ENCODE measurements at regions not wholly inside any gene's neighbourhood (a gene's known extent, or its start where the extent isn't known, plus 50 kb on each side); places are given as distances from the start of the nearest gene placed in this dataset.

DNA sequence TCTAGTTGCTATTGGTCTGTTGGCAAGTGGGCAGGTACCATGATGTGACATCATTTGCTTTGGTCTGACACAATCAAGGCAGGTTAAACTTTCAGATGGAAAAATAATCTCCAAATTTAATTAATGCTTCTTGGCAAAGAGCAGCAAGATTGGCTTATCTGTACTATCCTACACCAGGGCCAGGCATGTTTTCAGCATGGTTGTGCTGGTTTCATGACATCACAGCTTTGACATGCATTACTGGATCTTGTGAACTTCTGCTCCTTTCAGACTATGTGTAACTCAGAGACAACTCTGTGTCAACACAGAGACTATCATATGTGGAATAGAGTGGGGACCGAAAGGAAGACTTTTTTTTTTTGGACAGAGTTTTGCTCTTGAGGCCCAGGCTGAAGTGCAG lies 520.5 kb downstream of the TDRD15 start:
- ATAC-seq = no peak

GRCh38 chr2:21646345-21646744 lies 522.6 kb downstream of the TDRD15 start:
- ATAC-seq = no peak

- ATAC-seq = no peak
Observed at GRCh38 chr2:21650569-21650968, 526.8 kb downstream of the TDRD15 start.

GRCh38 chr2:21655136-21655535 lies 531.4 kb downstream of the TDRD15 start:
- ATAC-seq = no peak

- ATAC-seq = no peak
Observed at GRCh38 chr2:21656330-21657075, 532.7 kb downstream of the TDRD15 start.

GRCh38 chr2:21657445-21657844 lies 533.7 kb downstream of the TDRD15 start:
- ATAC-seq = no peak

DNA sequence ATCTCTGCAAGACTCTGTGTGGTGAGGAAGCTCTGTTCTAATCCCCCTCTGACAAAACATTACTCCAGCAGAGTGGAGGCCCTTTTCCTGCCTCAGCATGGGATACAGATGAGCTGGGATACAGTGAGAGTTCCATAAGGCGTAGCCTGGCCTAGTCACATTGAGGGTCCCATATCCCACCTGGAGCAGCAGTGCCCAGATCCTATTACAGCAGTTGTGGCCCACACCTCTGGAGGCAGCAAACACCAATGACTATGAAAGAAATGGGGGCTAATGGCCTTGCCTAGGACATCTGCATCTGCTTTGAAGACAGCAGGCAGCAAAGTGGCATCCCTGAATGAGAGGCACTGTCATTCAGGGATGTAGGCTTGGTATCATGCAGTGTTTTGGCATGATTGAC lies 534.5 kb downstream of the TDRD15 start:
- ATAC-seq = no peak

DNA sequence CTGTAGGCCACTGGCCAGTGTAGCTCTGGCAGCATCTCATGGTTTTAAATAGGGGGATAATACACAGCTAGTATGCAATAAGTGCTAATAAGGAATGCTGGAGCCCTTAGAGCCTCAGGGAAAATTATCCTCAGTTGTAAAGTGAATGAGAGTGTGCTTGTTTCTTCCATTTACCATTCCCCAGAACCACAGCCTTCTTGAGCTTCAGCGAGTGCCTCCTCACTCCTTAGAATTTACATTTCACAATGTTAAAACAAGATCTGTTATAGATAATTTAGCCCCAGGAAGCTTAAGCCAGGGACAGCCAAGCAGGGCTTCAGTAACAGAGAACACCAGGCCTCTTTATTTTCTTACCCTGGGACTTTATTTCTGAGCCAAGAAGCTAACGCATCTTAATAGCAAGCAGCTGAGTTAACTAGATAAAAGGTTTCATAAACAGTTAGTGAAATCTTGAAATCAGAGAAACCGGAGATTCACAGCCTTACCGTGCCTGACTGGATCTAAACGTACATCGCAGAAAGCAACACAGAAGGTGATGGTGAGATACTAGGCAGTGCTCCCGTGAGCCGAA lies 535.2 kb downstream of the TDRD15 start:
- ATAC-seq = no peak

- ATAC-seq = no peak
Observed at GRCh38 chr2:21664083-21664482, 540.3 kb downstream of the TDRD15 start.

DNA sequence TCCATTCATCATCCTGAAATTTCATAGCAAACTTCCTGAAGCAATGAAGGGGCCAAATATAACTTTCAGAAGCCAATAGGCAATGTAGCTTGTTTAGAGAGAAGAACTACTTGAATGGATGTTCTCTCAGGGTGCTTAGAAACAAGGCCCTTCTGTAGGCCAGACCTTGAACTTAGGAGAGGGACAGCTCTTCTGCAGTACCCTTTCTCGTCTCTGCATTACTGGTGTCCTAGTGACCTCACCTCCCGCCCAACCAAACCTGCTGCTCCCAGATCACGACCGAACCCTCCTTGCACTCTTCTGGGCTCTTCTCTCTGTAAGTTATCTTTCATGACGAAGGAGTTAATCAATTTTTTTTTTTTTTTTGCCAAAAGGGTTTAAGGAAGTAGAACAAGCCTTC lies 543.9 kb downstream of the TDRD15 start:
- no peak for ATAC-seq

DNA sequence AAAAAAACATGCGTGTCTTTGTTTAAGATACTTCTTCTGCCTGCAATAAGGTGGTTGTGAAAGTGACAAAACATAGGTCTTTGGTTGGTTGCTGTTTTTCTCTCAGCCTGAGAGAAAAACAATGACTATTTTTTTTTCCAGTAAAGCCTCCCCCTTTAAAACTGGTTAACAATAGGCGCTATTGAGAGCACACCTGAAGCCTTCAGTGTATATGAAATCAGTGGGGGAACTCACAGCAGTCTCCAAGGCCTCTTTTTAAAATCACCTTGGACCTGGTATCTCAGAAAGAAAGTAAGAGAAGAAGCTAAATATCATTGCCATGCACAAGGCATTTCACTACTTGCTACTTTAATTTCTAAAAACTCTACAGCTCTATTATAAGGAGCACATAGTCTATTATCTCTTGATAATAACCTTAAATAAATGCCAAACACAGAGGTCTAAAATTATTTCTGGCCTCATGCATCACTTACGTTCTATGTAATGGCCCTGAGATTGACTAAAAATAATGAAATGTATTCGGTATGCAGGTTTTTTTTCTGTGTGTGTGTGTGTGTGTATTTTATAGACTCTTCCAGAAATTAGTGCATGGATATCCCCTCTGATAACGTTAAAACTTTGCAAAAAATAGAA lies 544.4 kb downstream of the TDRD15 start:
- ATAC-seq = no peak

- ATAC-seq = no peak
Observed at GRCh38 chr2:21676041-21676440, 552.3 kb downstream of the TDRD15 start.

DNA sequence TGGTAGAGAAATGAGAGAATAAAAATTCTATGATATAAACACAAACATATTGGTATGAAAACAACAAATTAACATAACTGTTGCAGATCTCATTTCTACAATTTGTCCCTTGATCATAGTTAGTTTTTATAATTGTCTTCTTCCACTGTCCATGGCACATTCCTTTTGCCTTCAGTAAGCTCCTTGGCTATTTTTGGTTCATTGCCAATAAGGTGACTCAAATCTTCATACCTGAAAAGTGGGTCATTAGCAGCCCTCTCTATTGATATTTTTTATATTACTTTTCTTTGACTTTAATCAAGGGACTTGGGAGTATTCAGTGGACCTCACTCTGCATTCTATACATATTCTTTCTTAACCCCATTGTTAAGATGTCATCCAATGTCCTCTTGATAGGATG lies 552.9 kb downstream of the TDRD15 start:
- no peak for ATAC-seq

DNA sequence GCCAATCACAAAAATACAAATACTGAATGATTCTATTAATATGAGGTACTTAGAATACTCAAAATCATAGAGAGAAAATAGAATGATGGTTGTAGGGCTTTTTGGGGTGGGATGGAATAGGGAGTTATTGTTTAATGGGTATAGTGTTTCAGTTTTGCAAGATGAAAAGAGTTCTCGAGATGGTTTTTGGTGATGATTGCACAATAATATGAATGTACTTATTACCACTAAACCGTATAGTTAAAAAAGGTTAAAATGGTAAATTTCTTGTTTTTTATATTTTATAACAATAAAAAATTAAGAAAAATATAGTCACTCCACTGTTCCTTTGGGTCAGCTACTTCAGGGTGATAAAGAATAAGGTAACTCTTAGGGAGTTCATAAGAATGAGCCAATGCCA lies 560.1 kb downstream of the TDRD15 start:
- no peak for ATAC-seq

DNA sequence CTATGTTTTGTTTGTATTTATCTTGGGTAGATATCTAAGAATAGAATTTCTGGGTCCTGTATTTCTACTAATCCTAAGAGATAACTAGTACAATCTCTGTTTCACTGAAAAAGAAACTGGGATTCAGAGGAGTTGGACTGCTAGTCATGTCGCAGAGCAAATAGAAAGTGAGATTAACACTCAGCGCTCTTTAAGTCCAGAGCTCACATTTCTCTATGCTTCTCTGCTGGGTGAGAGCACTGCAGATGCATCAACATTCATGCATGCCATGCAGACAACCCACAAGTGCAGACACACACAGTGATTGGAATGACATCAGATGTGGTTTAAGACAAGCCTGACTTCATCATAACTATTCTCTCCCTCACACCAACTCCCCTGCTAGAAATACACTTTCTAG lies 563.8 kb downstream of the TDRD15 start:
- ATAC-seq = no peak

DNA sequence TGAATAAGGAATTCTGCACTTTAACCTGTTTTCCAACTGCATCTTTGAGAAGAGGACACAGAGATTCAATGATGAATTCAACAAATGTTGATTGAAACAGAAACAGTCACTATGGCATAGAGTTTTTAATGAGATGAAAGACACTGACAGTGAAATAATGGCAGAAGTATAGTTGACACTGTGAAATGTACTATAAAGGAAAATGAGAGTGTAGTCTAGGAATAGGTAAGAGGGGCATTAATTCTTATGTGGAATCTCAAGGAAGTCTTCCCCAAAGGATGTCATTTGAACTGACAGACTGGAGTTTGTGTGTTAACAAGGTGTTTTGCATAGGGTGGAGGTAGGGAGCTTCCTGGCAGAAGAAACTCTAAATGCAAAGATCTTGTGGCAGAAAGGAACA lies 566.2 kb downstream of the TDRD15 start:
- no peak for ATAC-seq

- no peak for ATAC-seq
Observed at GRCh38 chr2:21693081-21693480, 569.3 kb downstream of the TDRD15 start.

- ATAC-seq = no peak
Observed at GRCh38 chr2:21694079-21694878, 570.5 kb downstream of the TDRD15 start.

DNA sequence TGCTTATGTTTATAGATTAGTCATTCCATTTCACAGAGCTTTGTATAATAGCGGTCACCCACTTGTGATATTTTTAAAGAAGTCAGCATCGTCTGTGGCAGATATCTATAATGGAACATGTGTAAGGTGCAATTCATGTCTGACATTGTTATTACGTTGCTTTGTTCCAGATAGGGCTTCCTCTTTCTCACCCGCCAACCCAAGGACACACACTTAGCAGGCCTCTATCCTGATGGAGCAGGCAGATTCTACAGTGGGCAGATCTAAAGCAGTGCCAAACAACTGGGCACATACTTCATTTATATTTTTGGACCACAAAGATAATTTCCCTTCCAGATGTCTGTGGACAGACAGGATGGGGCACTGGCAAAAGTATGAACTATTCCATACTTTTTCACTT lies 573.1 kb downstream of the TDRD15 start:
- no peak for ATAC-seq

- no peak for ATAC-seq
Observed at GRCh38 chr2:21700644-21701043, 576.9 kb downstream of the TDRD15 start.

- ATAC-seq = no peak
Observed at GRCh38 chr2:21710031-21710430, 586.3 kb downstream of the TDRD15 start.

DNA sequence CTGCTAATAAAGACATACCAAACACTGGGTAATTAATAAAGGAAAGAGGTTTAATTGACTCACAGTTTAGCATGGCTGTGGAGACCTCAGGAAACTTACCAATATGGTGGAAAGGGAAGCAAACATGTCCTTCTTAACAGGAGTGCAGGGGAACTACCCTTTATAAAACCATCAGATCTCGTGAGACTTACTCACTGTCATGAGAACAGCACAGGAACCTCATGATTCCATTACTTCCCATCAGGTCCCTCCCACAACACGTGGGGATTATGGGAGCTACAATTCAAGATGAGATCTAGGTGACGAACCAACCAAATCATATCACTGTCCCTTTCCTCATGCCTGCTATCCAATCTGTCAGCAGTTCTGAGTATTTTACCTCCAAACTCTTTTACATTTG lies 586.7 kb downstream of the TDRD15 start:
- ATAC-seq = no peak

DNA sequence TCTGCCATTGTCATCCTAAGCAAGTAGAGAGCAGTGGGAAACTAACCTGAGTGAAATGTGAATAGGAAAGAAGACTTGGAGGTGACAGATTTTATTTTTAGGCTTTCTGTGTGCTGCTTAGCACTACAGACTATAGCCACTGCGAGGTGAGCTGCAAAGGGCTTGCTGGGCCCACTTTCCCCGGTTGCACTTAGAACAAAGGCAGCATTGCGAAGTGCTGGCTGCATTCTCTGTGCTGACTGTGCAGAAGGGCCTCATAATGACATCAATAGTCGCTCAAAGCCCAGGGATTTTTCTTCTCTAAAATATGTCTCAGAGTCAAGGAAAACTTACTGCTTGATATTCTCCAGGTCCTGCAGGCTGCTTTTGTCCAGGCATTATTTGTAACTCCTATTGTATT lies 592.1 kb downstream of the TDRD15 start:
- ATAC-seq = no peak

DNA sequence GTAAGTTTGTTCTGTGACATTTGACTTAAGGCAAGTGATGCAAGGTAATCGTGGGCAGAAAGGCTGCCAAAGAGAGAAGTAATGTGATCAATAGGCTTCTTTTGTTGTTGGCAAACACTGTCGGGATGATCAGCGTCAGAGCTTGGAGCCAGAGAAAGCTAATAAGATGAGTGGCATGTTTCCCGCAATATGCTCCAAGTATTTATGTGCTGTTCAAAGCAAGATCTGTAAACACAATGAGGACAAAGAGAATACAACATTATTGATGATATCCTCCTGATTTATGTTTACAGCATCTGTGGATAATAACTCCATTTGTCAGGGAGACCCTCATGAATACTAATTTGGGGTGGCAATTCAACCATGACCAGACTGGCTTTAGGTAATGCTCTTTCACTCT lies 603.3 kb downstream of the TDRD15 start:
- ATAC-seq = no peak

Data from activated CD4-positive, CD25-positive, alpha-beta regulatory T cell treated with anti-CD3 and anti-CD28 coated beads, Interleukin-2, amount 50 U/mL, for 24 hours (primary cell).